GM18870 (cell line): ENCODE measurements at regions not wholly inside any gene's neighbourhood (a gene's known extent, or its start where the extent isn't known, plus 50 kb on each side); places are given as distances from the start of the nearest gene placed in this dataset.
"Not testable (repeated sequence)": the region's sequence is repeated elsewhere in the genome, so short reads cannot be mapped to it uniquely, and the experiment has no call there.

Experiments
- ATAC-seq: cut with Tn5 transposase; IDR thresholded peaks from one replicate; pipeline ENCODE4 v1.9.1; 2021; ENCODE audit warnings: moderate library complexity; ENCODE audit not compliant: unreplicated experiment

DNA sequence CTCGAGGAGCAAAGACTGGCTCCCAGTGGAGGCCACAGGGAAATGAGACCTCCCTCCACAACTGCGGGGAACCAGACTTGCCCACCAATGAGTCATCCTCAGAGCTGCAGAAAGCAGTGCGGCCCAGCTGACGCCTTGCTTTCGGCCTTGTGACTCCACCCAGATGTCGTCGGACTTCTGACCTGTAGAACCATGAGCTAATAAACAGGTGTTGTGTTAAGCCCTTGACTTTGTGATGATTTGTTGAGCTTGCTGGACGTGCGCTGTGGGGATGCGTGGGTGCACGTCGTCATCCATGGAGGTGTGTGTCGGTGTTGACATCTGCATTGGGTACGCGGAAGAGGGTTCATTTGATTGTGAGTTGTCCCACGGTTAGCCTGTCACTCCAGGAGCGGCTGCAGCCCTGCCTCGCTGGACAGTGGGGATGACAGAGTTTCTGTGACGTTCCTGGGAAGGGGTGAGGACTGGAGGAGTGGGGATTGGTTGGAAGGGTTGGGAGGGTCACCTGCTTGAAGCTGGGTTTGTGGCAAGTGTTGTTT is 154.1 kb downstream of the SH3BP4 start:
- no peak for ATAC-seq

DNA sequence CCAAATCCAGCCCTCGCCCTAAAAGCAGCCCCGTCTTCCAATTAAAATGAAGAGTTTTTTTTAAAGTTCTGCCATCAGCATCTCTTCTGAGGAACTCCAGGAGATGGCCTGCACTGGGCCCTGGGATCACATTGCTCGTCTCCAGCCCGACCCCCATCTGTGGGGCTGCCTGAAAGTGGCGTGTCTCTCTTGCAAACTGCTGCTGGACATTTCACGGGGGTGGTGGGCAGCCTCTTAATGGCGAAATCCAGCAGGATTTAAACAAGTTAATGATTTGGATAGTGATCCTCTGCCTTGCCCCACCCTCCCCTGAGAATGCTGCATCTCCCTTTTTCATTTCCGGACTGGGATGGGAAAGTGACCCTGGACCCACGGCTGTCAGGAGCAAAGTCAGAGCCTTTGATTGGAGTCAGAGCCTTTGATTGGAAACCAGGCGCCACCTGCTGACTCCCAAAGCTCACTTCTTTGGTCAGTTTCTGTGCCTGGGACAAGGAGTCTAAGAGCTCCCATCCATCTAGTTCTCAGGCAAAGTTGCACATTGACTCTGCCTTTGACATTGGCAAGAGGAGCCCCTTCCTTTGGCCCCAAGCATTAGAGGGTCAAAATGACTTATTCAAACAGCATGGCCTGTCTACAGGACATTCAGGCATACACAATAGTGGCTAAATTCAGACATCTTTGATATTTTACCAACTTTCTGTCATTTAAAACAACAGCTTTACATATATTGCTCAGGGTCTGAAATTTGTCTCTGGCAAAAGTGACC is 155.2 kb downstream of the SH3BP4 start:
- no peak for ATAC-seq

DNA sequence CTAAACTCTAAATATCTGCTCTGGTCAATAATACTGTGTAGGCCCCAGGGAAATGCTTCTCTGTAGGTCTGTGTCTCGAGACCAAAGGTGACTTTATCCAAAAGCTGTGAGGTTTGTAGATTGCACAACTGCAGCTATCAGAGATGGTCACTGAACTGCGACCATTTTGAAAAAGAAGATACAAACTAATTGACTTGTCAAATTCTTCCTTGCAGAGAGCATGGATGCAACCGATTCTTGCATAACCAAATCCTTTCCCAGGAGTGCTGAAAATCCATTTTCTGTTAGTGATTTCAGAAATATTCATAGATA is 155.8 kb downstream of the SH3BP4 start:
- no peak for ATAC-seq

DNA sequence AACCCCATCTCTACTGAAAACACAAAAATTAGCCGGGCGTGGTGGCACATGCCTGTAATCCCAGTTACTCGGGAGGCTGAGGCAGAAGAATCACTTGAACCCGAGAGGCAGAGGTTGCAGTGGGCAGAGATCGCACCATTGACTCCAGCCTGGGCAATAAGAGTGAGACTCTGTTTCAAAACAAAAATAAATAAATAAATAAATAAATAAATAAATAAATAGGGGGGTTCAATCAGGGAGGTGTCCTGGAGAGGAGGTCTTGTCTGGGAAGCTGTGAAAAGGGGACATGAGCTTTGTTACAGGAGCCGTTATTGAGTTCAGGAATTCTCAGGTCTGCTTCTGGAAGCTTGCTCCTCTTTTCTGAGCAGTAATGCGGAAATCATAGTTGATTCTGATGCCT is 157.7 kb downstream of the SH3BP4 start:
- not testable (repeated sequence) for ATAC-seq

DNA sequence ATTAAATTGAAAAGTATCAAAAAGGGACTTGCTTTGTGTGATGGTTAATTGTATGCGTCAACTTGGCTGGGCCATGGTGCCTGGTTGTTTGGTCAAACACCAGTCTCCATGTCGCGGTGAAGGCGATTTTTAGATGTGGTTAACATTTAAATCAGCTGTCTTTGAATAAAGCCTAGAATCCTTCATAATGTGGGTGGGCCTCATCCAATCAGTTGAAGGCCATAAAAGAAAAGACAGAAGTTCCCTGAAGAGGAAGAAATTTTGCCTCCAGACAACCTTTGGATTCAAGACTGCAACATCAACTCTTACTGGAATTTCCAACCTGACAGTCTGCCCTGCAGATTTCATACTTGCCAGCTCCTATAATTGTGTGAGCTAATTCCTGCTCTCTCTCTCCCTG is 160.5 kb downstream of the SH3BP4 start:
- ATAC-seq = no peak

DNA sequence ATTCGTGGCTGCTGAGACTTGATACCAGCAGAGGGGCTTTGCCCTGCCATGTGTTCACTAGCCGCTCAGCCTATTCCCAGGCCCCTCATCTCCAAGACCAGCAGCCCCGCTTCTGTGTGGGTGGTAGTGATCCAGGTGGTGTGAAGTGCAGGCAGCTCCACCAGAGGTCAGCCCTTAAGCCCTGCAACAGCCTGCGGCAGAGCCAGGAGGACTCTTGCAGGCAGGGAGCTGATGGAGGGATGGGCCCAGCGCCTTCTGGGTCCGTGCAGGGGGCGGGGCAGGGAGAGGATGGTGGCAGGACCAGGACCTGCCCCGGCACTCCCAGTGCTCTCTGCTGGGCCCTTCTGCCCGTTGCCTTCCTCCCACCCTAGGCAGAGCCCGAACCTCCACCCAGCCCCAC is 162.0 kb downstream of the SH3BP4 start:
- ATAC-seq = no peak

DNA sequence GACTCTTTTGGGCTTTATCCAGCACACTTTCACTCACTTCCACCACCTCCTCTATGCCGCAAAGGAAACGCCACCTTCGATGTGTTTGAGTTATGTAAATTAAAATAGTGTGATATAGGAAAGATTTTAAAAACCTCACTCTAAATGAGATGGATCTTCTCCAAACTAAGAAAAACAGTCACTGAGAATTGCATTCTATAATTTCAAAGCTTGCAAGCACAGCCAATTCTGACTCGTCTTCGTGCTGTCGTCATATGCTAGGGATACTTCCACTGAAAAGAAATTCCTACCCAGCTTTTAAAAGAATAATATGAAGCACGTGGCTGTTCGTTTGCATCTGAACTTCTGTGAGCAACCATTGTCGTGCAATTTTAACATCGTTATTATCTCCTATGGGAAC is 162.5 kb downstream of the SH3BP4 start:
- no peak for ATAC-seq

DNA sequence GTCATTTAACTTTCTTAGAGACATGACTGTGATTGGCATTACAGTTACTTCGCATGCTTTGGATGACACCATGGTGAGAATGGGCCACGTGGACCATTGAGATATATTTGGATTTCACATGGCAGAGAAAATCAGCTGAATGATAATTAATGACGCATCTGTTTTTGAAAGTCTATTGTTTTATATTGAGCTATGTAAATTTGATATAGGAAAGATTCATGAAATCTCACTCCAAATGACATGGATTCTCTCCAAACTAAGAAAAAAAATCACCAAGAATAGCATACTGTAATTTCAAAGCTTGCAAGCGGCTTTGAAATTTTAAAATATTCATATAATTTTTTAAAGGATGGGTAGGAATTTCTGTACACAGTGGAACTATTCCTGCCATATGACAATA is 163.7 kb downstream of the SH3BP4 start:
- ATAC-seq = no peak

DNA sequence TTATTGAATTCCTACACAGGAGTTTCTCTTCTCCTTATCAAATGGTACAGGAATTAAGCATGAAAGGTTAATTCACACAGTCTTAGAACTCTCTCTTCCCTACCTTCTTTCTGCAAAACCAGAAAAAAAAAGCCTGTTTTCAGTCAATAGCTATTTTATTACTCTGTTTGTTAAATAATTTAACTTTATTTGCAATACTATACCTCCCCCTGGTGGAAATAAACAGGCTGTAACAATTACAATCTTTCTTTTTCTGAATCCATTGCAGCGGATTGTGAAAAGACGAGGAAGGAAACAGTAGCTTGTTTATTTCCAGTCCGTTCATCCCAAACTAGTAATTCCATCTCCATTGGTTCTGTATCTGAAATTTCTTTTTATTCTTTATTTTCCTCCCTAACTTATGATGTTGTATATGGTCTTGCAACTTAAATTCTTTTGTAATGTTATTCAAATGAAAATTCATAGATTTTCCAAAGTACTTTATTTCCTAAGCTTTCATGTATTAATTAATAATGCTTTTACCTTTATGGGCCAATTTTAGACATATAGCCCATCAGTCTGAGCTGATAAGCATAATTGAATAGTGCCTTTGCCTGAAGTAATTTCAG is 165.2 kb downstream of the SH3BP4 start:
- no peak for ATAC-seq

DNA sequence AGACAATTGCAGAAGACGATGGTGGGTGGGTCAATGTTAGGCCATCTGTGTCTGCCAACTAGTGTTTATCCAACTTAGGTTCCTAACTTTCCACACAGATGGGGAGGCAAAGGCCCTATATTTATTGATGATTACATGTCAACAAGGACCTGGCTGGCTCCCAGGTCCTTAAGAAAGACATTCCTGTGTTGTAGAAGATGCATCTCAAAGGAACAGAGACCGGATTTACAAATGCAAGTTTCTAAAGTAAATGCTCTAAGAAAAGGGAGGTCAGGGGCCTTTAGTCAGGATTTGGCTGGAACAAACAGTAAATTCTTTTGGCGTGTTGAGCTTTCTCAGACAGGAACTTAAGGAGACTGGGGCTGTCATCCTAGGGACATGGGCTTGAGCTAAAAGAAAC is 175.0 kb downstream of the SH3BP4 start:
- no peak for ATAC-seq

DNA sequence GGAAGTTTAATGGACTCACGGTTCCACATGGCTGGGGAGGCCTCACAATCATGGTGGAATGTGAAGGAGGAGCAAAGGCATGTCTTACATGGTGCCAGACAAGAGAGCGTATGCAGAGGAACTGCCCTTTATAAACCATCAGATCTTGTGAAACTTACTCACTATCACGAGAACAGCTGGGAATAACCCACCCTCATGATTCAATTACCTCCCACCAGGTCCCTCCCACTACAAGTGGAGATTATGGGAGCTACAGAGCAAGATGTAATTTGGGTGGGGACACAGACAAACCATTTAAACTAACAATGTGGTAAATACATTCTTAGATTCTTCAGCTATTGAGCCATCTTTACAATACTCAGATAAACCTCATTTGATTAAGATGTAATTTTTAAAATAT is 176.1 kb downstream of the SH3BP4 start:
- no peak for ATAC-seq

DNA sequence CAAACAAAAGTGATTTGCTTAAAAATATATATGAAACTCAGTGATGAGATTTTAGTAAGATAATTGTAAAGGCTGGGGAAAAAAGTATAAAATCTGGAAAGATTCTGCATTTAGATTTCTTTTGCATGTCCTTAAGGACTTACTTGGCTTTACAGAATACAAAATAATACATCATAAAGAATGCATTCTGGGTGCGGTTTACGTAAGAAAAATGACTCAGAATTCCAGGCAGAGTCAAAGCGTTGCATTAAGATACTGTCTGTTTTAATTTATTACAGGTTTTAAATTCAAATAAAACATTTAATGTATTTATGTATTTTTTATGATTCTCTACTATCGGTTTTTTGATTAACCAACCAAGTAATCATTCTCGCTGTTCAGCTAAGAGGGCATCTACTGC is 178.0 kb downstream of the SH3BP4 start:
- no peak for ATAC-seq

DNA sequence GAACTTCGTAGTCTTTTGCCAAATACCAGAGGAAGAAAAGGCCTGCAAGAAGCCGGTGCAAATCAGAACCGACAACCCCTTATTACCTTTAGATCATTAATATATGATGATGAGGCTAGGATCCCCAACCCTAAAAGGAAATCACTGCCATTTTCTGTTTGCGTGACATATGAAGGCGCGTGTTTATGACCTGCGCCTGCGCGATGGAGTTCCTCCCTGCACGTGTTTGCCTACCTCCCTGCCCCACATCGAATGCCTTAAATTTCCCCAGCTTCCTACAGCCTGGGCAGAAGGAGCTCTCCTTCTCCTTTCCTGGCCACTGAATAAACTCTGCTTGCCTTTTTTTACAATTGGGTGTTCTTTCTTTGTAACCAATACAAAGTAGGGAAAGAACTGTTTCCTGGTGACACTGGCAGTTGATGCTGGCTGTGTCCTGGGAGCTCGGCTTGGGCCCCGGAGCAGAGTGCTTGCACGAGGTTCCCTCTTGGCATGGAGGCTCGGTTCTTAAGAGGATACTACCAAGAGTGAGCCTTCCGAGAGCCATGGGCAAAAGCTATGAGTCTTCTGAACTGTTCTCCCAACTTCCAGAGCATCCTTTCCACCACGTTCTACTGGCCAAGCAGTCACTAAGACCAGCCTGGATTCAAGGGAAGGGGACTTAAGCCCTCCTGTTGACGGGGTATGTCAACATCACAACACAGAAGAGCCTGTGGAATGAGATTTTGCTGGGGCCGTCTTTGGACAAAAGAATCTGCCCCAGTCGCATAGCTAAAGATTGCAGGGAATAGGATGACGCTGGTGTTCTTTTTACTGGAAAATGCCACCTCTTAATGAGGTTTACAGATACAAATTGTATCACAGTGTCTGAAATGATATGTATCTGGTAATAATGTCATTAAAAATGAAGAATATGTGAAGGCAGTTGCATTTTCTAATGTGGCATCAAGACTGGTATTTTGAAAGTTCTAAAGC is 179.8 kb downstream of the SH3BP4 start:
- ATAC-seq = no peak

DNA sequence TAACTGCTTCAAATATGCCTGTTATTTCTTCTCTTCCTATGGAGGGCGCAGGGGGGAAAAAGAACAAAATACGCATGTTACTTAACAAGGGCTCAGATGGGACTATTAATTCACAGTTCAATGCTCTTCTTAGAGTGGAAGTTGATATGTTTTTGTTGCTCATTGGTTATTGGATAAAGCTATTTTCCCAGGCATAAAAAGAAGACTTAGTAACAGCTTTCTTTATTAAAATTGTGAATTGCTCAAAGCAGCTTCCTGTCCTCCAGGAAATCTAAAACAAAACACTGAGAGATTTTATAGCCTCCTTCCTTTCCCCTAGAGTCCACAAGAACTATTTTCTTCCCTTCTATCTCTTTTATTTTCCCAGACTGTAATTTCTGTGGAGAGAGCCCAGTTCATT is 180.8 kb downstream of the SH3BP4 start:
- ATAC-seq = no peak

DNA sequence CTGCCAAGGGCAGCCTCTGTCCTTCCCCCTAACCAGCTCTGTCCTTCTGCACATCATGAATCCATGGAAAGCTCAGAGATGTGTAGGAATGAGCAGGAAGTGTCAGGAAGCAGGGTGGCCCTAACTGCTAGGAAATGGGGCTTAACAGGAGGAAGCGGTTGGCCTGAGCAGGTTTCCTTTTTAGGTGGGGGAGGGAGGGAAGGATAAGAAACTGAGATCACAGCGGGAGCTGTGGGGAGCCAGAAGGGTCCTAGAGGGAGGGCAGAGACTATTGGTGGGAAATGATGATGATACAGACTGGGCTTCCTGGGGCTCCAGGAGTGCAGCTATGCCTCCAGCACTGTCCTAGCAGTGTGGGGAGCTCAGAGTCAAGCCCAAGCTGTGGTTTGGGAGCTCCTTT is 182.0 kb downstream of the SH3BP4 start:
- no peak for ATAC-seq

DNA sequence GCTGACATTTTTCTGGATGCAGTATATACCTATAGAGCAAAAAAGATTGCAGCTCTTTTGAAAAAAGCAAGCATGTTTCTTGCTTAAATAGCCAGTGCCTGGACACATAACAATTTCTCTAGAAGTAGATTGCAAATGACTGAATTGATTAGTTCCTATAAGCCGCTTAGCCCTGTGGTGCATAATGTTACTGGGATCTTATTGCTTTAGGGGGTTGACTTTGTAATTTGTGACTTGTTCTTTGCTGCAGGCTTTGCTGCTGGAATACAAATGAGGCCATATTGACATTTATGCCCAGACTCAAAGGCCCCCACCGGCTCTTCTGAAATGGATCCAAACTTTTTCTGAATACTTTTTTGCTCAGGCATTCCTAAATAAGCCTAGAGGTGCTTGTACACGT is 182.6 kb downstream of the SH3BP4 start:
- ATAC-seq = no peak

DNA sequence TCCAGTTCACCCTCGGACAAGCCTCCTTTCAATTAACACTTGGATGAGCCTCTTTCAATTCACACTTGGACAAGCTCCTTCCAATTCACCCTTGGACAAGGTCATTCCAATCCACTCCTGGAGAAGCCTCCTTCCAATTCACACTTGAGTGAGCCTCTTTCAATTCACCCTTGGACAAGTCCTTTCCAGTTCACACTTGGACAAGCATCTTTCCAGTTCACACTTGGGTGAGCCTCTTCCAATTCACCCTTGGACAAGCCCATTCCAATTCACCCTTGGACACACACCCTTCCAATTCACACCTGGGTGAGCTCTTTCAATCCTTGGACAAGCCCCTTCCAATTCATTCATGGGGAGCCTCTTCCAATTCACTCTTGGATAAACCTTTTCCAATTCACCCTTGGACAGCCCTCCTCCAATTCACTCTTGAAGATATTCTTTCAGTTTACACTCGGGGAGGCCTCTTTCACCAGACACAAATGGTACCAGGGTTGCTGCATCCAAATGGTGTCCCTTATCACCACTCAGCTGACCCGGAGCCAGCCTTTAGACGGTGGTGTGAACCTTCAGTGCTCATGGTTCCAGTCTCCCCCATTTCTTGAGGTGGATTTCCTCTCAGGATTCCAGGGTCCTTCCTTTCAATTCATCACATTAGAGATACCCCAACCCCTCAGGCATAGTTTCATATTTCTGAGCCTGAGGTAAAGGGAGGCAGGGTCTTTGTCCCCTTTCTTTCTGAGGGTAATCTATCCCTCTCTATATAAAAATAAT is 183.6 kb downstream of the SH3BP4 start:
- no peak for ATAC-seq

DNA sequence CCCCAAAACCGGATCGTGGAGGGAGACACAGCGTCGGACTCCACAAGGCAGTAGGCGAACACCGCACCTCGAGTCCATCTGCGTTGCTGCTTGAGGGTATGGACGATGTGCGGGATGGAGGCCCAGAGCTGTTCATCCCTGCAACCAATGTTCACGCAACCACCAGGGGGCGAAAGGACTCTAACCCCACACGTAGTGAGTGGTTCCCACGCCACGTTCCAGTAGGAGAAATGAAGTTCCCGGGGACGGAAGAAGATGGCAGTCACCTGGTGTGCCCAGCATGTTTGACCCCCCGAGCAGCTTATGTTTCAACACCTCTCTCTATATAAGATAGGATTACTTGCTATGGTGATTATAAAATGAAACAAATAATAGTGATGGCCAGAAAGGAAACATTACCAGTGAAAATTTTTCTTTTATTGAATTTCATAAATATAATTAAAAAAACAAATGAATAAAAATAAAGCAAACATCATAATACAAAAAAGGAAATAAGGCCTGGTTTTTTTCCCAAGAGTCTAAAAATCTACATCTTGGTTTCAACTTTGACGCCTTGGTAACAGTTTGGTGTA is 184.3 kb downstream of the SH3BP4 start:
- no peak for ATAC-seq

DNA sequence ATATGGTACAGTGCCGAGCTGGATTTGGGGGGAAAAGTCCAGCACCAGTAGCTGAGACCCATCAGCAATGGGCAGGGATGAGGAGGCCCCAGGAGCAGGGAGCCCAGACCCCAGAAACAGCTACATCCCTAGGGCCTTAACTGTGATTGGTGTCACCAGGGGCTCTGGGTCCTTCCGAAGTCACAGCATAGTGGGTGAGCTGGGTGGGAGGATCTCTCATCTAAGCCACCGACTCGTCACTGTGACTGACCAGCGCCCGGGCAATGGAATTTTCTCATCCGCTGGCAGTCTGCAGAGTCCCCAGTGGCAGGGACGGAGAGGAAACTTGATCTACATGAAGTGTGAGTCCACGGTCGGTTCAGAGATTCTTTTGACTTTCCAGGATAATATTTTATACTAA is 186.5 kb downstream of the SH3BP4 start:
- ATAC-seq = no peak

DNA sequence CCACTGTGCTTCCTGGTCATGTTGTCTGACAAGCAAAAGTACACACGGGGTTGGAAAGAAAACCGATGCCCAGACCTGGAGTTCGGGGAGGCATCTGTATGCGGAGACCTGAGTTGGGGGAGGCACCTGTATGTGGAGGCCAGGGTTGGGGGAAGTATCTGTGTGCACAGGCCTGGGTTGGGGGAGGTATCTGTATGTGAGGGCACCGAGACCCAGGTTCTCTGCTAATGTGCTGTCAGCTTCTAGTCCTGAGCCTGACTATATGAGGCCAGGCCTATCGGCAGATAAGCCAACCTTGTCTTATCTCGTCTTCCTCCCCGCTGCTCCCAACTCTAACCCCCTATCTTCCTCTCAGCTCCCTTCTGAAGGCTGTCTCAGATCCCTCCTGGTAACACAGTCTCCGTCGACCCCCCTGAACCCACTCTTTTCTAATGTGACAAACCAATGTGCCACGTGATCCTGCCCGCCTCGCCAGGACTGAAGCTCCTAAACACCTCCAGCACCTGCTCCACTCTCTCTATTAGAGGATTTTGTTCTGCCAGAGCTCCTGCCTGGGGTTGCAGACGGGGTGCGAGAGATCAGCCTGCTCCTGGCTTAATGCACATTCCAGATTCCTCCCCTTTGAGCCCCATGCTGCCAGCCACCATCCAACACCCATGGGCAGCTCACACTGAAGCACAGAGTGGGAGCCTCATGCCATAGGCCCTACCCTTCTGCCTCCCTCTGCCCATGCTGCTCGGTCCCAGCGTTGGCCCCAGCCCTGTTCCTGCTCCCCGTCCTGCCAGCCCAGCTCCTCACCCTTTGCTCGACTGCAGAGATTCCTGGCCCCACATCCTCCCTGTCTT is 188.4 kb downstream of the SH3BP4 start:
- ATAC-seq = no peak
